LHCN-M2 (cell line): ENCODE measurements at regions not wholly inside any gene's neighbourhood (a gene's known extent, or its start where the extent isn't known, plus 50 kb on each side); places are given as distances from the start of the nearest gene placed in this dataset.
"Not testable (repeated sequence)": the region's sequence is repeated elsewhere in the genome, so short reads cannot be mapped to it uniquely, and the experiment has no call there.

Experiments used
- DNase-seq: peaks from one replicate; pipeline ENCODE4 v3.0.0-alpha.2; 2012; ENCODE audit warnings: low read depth

GRCh38 chr4:38330936-38331335 lies 333.1 kb upstream of the KLF3 start:
- DNase-seq = no peak

GRCh38 chr4:38332699-38333098 lies 331.3 kb upstream of the KLF3 start:
- no peak for DNase-seq

- DNase-seq = no peak
Observed at GRCh38 chr4:38333219-38333618, 330.8 kb upstream of the KLF3 start.

GRCh38 chr4:38334791-38335190 lies 329.2 kb upstream of the KLF3 start:
- no peak for DNase-seq

- not testable (repeated sequence) for DNase-seq
Observed at GRCh38 chr4:38338939-38339338, 325.1 kb upstream of the KLF3 start.

- DNase-seq = no peak
Observed at GRCh38 chr4:38343608-38344007, 320.4 kb upstream of the KLF3 start.

- DNase-seq = no peak
Observed at GRCh38 chr4:38344929-38345328, 319.1 kb upstream of the KLF3 start.

- no peak for DNase-seq
Observed at GRCh38 chr4:38347251-38347650, 316.7 kb upstream of the KLF3 start.

- DNase-seq = no peak
Observed at GRCh38 chr4:38354421-38354820, 309.6 kb upstream of the KLF3 start.

GRCh38 chr4:38354872-38355271 lies 309.1 kb upstream of the KLF3 start:
- no peak for DNase-seq

GRCh38 chr4:38356686-38357085 lies 307.3 kb upstream of the KLF3 start:
- no peak for DNase-seq

GRCh38 chr4:38357546-38357945 lies 306.5 kb upstream of the KLF3 start:
- no peak for DNase-seq

- DNase-seq = no peak
Observed at GRCh38 chr4:38359113-38359512, 304.9 kb upstream of the KLF3 start.

GRCh38 chr4:38360201-38360600 lies 303.8 kb upstream of the KLF3 start:
- DNase-seq = no peak

GRCh38 chr4:38364383-38364963 lies 299.5 kb upstream of the KLF3 start:
- no peak for DNase-seq

- DNase-seq = peak; percentile 41
Observed at GRCh38 chr4:38365261-38365660, 298.7 kb upstream of the KLF3 start.

GRCh38 chr4:38365748-38366310 lies 298.2 kb upstream of the KLF3 start:
- DNase-seq = no peak

GRCh38 chr4:38366456-38366855 lies 297.5 kb upstream of the KLF3 start:
- DNase-seq = peak; percentile 49

- DNase-seq = no peak
Observed at GRCh38 chr4:38366997-38367396, 297.0 kb upstream of the KLF3 start.

- no peak for DNase-seq
Observed at GRCh38 chr4:38367642-38368174, 296.3 kb upstream of the KLF3 start.

- DNase-seq = peak; percentile 24
Observed at GRCh38 chr4:38368613-38369012, 295.4 kb upstream of the KLF3 start.

- peak; percentile 36 for DNase-seq
Observed at GRCh38 chr4:38371391-38371851, 292.6 kb upstream of the KLF3 start.

- no peak for DNase-seq
Observed at GRCh38 chr4:38373375-38373774, 290.6 kb upstream of the KLF3 start.

- DNase-seq = no peak
Observed at GRCh38 chr4:38377195-38377594, 286.8 kb upstream of the KLF3 start.
